Kidney (tissue), 13 donors: ENCODE measurements at regions not wholly inside any gene's neighbourhood (a gene's known extent, or its start where the extent isn't known, plus 50 kb on each side); places are given as distances from the start of the nearest gene placed in this dataset.

Experiments
- DNase-seq, 5 donors: peaks; one replicate each; pipeline ENCODE4 v3.0.0-alpha.2; 2013 to 2020
- FAIRE-seq: peaks from 2 replicates; lab custom pipeline; 2012; peaks lifted over from hg19 to GRCh38; lab: Jason Lieb, UNC
- H3K27ac ChIP-seq, 2 donors: one replicate each; pipeline ENCODE4 v1.7.0; 2013; ENCODE audit warnings: low read depth in 2 of 2, low read length in 2 of 2, inconsistent platforms in 1 of 2
- H3K27me3 ChIP-seq: one replicate; pipeline ENCODE4 v1.7.1; 2013; ENCODE audit warnings: low read length, inconsistent platforms; ENCODE audit not compliant: control insufficient read depth, insufficient read depth
- H3K36me3 ChIP-seq, 3 donors: one replicate each; pipeline versions ENCODE4 v1.7.0 to v1.7.1; 2013; ENCODE audit warnings: low read length in 3 of 3, control low read depth in 1 of 3, inconsistent platforms in 1 of 3; ENCODE audit not compliant: insufficient read depth in 3 of 3, control insufficient read depth in 2 of 3
- H3K4me1 ChIP-seq, 3 donors: one replicate each; pipeline versions ENCODE4 v1.7.0 to v1.7.1; 2013; ENCODE audit warnings: low read length in 3 of 3, inconsistent platforms in 1 of 3, low read depth in 1 of 3; ENCODE audit not compliant: control insufficient read depth in 2 of 3, insufficient read depth in 2 of 3
- H3K4me3 ChIP-seq, 3 donors: one replicate each; pipeline versions ENCODE4 v1.7.0 to v1.8.1; 2013; ENCODE audit warnings: low read length in 3 of 3, control low read depth in 1 of 3, inconsistent platforms in 1 of 3
- H3K9ac ChIP-seq, 3 donors: one replicate each; pipeline versions ENCODE4 v1.7.0 to v1.7.1; 2013; ENCODE audit warnings: low read length in 3 of 3, control low read depth in 1 of 3, inconsistent platforms in 1 of 3
- H3K9me3 ChIP-seq, 3 donors: one replicate each; pipeline versions ENCODE4 v1.7.0 to v1.7.1; 2013; ENCODE audit warnings: low read length in 3 of 3, control low read depth in 1 of 3, inconsistent platforms in 1 of 3; ENCODE audit not compliant: control insufficient read depth in 2 of 3, insufficient read depth in 1 of 3
- CTCF ChIP-seq: IDR thresholded peaks from 3 replicates; pipeline ENCODE4 v1.5.1; 2012; ENCODE audit warnings: mild to moderate bottlenecking, moderate library complexity, borderline replicate concordance; ENCODE audit not compliant: insufficient read depth; ENCODE audit errors: extremely low read depth
- intact Hi-C: fragments of 100-400 bp; cut with DNase I; formaldehyde crosslinking; loops from one replicate; pipeline ENCODE4 v1.11.1; 2022
- donor health status: control.
- donor health status: control.
- donor health status: control.
- donor health status: control.
- donor health status: control.
- donor health status: DM: yes; HTN: yes; CAD: no.
- donor health status: Normal renal cell carcinoma (clear cell type).

GRCh38 chr5:57855831-57856230 lies 373.2 kb upstream of the ACTBL2 start:
- no peaks in the 10 kb centered on the region for H3K36me3 ChIP-seq
- DNase-seq (no peak), FAIRE-seq (no peak)
- intact Hi-C loops: no loop called here
- TF ChIP-seq CTCF: no peak
- no peak overlapping the region for H3K9ac ChIP-seq
- H3K27ac ChIP-seq: no peak overlapping the region
- H3K4me1 ChIP-seq: no peaks in the 10 kb centered on the region
- H3K9me3 ChIP-seq: no peaks in the 10 kb centered on the region
- H3K4me3 ChIP-seq: no peak overlapping the region
- H3K27me3 ChIP-seq: no peaks in the 10 kb centered on the region

GRCh38 chr5:57853929-57854697 lies 371.5 kb upstream of the ACTBL2 start:
- intact Hi-C loops: no loop called here
- H3K27ac ChIP-seq: no peak overlapping the region
- H3K9ac ChIP-seq: no peak overlapping the region
- H3K9me3 ChIP-seq: no peaks in the 10 kb centered on the region
- DNase-seq (no peak), FAIRE-seq (no peak)
- H3K4me1 ChIP-seq: no peaks in the 10 kb centered on the region
- H3K4me3 ChIP-seq: no peak overlapping the region
- no peak for TF ChIP-seq CTCF
- no peaks in the 10 kb centered on the region for H3K27me3 ChIP-seq
- no peaks in the 10 kb centered on the region for H3K36me3 ChIP-seq

GRCh38 chr5:57850109-57850508 lies 367.5 kb upstream of the ACTBL2 start:
- FAIRE-seq (no peak), DNase-seq (no peak)
- no peaks in the 10 kb centered on the region for H3K9me3 ChIP-seq
- no peaks in the 10 kb centered on the region for H3K4me1 ChIP-seq
- no peak overlapping the region for H3K9ac ChIP-seq
- no peaks in the 10 kb centered on the region for H3K36me3 ChIP-seq
- no peak for TF ChIP-seq CTCF
- intact Hi-C loops: no loop called here
- no peak overlapping the region for H3K27ac ChIP-seq
- H3K4me3 ChIP-seq: no peak overlapping the region
- no peaks in the 10 kb centered on the region for H3K27me3 ChIP-seq
